HG02885 (cell line): ENCODE measurements at regions not wholly inside any gene's neighbourhood (a gene's known extent, or its start where the extent isn't known, plus 50 kb on each side); places are given as distances from the start of the nearest gene placed in this dataset.
"Not testable (repeated sequence)": the region's sequence is repeated elsewhere in the genome, so short reads cannot be mapped to it uniquely, and the experiment has no call there.

Experiments
- ATAC-seq: cut with Tn5 transposase; IDR thresholded peaks from one replicate; pipeline ENCODE4 v1.9.1; 2021; ENCODE audit warnings: mild to moderate bottlenecking; ENCODE audit not compliant: unreplicated experiment, poor library complexity

DNA sequence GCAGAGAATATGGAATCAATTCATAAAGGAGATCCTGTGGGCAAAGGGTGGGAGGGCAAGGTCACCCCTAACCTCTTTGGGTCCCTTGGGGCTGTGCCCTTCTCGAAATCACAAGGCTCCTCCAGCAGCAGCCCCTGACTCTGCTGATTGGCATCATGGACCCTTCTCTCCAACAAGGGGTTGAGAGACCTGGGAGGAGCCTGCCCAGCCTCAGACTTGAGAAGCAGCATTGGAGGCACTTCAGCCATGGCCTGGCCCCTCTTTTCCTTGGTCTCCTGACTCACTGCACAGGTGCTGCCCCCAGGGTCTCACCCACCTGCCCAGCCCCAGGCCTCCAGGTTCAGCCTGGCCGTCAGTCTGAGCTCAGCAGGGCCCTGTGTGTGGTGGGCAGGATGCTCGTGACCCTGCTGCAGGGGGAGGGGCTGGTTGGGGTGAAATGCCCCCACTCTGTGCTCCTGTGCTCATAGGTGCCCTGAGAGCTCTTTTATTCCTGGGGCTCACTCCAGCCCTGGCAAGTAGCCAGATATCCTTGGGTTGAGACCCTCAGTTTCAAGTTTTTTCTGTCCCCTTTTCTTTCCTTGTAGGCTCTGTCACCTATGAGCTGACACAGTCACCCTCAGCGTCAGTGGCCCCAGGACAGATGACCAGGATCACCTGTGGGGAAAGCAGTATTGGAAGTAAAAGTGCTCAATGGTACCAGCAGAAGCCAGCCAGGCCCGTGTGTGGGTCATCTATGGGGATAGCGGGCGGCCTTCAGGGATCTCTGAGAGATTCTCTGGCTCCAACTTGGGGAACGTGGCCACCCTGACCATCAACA, 110.8 kb downstream of the GGTLC2 start:
- ATAC-seq = no peak

GRCh38 chr22:22755778-22756100, 111.3 kb downstream of the GGTLC2 start:
- ATAC-seq = no peak

DNA sequence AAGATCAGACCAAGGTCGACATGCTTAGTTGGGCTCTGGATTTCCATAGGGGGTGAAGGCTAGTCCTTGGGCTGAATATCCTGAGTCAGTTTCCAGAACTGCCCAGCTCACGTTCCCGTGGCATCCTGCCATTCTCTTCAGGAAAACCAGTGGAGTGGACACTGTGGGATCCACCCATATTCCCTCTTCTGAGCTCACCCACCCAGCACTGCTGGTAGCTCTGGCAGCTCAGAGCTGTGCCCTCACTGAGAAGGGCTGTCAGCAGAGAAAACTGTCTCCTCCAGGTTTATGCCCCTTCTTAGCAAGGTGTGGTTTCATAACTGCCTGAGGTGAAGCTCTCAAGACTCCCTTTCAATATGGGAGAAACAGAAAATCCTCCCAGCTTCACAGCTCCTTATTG, 111.7 kb downstream of the GGTLC2 start:
- ATAC-seq = no peak

- not testable (repeated sequence) for ATAC-seq
Measured at GRCh38 chr22:22756551-22757201, 112.3 kb downstream of the GGTLC2 start.

GRCh38 chr22:22758101-22758807, 113.8 kb downstream of the GGTLC2 start:
- not testable (repeated sequence) for ATAC-seq

DNA sequence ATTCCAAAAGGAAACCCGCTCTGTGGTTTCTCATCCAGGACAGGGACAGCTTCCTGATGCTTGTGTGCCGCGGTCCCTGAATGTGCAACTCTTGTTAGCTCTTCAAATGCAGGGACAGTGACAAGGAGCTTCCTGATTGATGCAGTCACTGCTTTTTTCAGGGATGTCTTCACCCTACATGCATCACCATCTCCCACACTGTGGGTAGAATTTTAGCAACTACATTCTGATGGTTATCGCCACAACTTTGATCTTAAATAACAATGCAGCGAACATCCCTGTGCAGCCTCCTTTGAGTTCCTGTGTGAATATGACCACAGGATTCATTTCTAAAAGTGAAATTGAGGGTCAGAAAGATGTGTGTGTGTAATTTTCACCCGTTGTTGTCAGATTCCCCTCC, 115.0 kb downstream of the GGTLC2 start:
- no peak for ATAC-seq

DNA sequence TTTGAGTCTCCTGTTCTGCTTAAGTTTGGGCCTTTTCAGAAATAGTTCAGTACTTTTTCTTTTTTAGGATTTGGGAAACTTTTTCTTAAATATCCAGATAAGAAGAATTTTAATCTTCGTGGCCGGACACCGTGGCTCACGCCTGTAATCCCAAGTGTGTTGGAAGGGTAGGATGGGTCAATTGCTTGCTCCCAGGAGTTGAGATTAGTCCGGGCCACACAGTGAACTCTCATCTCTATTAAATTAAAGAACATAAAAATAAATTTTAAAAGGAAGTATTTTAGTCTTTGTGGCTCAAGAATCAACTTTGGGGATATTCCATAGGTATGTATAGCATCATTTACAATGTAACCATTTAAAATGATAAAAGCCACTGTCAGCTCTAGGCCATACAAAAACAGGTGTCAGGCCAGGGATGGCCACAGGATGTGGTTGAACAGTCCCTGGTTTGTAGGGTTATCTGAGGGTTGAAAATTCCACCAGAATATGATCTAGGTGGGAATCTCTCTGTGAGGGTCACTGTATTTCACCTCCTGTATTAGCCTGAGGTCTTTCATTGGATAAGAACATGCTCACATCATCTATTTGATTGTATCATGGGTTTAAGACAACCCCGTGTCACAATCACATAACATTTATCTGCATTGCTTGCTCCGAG, 115.6 kb downstream of the GGTLC2 start:
- no peak for ATAC-seq

DNA sequence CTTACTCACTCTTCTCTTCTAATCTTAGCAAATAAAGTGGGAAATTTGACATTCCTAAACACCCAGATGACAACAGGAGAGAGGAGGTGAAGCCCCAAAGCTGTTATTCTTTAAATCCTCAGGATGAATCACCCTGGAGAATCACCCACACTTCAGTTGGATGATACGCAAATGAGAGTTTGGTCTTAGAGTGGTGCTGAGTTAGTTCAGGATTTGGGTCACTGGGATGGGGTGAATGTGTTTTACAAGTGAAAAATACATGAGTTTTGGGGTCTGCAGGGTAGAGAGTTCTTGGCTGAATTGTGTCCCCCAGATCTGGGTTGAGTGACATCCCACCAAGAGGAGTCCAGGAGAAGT, 117.2 kb downstream of the GGTLC2 start:
- ATAC-seq = no peak

DNA sequence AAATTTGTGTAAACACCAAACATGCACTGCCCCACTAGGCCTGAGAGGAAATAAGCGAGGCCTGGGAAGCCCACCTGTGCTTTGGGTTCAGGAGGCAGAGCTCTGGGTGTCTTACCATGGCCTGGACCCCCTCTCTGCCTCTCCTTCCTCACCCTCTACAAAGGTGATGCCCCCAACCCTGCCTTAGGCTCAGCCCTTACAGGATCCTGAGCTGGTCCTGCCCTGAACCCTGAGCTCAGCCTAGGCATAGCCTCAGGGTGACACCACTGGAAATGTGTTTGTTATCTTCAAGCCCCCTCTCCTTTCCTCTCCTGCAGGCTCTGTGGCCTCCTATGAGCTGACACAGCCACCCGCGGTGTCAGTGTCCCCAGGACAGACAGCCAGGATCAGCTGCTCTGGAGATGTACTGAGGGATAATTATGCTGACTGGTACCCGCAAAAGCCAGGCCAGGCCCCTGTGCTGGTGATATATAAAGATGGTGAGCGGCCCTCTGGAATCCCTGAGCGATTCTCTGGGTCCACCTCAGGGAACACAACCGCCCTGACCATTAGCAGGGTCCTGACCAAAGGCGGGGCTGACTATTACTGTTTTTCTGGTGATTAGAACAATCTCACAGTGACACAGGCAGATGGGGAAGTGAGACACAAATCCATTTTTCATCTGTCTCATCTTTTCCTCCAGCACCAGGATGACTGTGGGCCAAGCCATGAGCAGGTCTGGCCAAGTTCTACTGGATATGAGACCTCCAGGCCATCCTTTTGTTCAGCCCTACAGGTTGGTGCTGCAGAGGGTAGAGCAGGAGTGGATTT, 117.8 kb downstream of the GGTLC2 start:
- ATAC-seq = no peak

DNA sequence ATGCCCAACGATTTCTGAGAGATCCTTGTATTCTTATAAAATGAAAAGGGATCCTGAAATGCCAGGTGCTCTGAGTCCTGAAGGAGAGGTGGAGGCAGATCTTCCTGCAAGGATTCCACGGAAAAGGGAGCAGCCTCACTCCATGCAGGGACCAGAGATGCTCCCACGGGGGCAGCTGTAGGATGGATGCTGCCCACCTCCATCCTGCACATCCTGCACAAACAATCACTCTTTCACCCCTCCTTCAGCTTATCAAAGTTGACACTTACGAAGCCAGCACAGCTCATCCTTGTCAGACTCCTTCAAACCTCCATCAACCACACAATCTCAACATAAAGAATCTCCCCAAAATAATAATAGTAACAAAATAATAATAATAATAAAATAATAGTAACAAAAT, 119.1 kb downstream of the GGTLC2 start:
- ATAC-seq = no peak

DNA sequence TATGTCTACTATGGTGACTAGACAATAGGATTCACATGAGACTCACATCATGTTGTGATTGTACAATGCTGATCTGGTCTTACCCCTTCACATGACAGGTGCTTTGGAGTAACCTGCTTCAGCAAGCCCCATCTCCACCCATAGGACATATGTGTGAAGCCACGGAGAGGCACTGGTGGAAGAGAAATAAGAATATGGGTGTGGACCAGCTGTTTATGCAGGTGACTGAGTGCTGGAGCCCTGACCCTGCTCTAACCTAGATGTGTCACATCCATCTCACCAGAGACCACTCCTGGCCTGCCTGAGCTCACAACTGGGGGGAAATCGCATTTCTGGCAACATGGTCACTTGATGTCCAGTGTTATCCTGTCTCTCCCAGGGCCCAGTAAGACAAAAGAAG, 119.7 kb downstream of the GGTLC2 start:
- ATAC-seq = no peak

GRCh38 chr22:22767876-22768602, 119.6 kb upstream of the IGLL5 start:
- ATAC-seq = no peak

GRCh38 chr22:22768885-22769284, 118.7 kb upstream of the IGLL5 start:
- ATAC-seq = no peak

- no peak for ATAC-seq
Measured at GRCh38 chr22:22769434-22770279, 118.0 kb upstream of the IGLL5 start.

GRCh38 chr22:22770280-22770871, 117.2 kb upstream of the IGLL5 start:
- no peak for ATAC-seq

- no peak for ATAC-seq
Measured at GRCh38 chr22:22770881-22771280, 116.7 kb upstream of the IGLL5 start.

- ATAC-seq = no peak
Measured at GRCh38 chr22:22771696-22772377, 115.8 kb upstream of the IGLL5 start.

DNA sequence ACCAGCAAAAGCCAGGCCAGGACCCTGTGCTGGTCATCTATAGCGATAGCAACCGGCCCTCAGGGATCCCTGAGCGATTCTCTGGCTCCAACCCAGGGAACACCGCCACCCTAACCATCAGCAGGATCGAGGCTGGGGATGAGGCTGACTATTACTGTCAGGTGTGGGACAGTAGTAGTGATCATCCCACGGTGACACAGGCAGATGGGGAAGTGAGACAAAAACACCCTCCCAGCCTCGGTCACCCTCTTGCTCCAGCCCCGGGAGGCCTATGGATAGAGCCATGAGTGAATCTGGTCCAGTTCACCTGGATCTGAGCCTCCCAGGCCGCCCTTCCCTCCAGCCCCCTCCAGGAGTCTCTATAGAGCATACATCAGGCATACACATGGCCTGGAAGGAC, 115.2 kb upstream of the IGLL5 start:
- ATAC-seq = no peak
